GM19463 (cell line): ENCODE measurements at regions not wholly inside any gene's neighbourhood (a gene's known extent, or its start where the extent isn't known, plus 50 kb on each side); places are given as distances from the start of the nearest gene placed in this dataset.

Experiments
- ATAC-seq: cut with Tn5 transposase; IDR thresholded peaks from one replicate; pipeline ENCODE4 v1.9.1; 2021; ENCODE audit warnings: mild to moderate bottlenecking, moderate library complexity; ENCODE audit not compliant: unreplicated experiment

DNA sequence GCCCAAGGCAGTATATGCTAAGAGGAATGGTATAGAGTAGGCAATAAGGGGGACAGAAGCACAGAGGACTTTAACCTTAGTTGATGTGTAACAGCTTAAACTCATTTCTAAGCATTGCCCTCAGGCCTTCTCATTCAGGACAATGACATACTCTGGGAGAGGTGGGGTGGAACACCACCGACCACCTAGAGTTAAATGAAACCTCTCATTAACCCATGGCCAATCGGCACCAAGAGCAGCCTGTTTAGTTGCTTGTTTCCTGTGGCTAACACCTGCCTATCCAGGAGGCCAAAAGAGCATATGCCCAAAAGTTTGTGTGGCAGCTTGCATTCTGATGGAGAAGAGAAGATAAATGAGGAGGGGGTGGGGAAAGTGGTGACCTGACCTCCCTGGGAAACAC is 50.0 kb downstream of the PABIR2 start:
- peak; percentile 62 for ATAC-seq

GRCh38 chrX:134746410-134746785 is 50.6 kb downstream of the PABIR2 start:
- ATAC-seq, result no peak

GRCh38 chrX:134745636-134746409 is 51.2 kb downstream of the PABIR2 start:
- ATAC-seq, result no peak

GRCh38 chrX:134743091-134743490 is 53.9 kb downstream of the PABIR2 start:
- no peak for ATAC-seq

DNA sequence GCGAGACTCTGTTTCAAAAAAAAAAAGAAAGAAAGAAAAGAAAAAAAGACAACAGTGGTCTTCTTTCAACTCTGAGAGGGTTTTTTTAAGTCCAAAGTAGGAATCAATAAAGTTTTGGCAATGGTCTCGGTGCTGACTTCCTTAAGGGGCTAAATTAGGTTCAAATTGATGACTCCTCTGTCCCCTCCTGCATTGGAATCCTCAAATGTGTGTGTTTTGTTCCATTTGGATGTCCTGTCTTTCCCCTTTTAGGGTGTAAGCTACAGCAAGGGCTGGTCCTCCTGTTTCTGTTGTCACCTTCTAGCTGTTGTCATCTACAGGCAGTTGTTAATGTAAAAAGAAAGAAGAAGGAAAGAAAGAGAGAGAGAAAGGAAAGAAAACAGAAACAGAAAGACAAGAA is 54.4 kb downstream of the PABIR2 start:
- no peak for ATAC-seq

- no peak for ATAC-seq
Observed at GRCh38 chrX:134741746-134742145, 55.3 kb downstream of the PABIR2 start.

DNA sequence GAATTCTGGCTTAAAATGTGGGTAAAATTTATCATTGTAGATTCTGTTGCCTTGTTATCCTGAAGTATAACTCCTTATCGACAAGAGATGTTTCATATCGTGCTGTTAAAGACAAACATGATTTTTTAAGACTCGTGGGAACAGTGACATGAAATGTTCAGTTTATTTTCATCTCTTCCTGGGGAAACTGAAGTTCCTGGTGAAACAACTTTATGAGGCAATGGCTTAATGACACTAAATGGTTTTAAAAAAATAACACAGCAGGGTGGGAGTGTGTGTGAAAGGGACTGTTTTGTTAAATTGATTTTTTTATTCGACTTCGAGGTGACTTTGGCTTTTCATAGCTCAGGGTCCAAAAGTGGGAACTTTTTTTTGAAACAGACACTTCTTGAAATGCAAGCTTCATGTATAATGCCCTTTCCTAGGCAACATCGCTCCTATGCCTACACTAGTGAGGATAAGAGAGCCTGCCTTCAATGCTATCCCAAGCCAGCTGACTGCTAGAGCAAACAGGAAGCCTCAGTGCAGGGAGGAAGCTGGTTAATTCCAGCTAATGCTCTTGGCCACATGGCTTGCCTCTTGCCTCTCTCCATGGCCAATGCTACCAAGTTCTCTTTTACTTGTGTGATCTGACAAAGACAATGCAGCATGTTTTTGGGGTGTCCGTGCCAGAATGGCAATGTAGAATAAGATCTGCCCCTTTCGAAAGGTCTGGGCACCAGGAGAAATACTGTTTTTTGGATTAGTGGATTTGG is 57.8 kb downstream of the PABIR2 start:
- ATAC-seq, result no peak

DNA sequence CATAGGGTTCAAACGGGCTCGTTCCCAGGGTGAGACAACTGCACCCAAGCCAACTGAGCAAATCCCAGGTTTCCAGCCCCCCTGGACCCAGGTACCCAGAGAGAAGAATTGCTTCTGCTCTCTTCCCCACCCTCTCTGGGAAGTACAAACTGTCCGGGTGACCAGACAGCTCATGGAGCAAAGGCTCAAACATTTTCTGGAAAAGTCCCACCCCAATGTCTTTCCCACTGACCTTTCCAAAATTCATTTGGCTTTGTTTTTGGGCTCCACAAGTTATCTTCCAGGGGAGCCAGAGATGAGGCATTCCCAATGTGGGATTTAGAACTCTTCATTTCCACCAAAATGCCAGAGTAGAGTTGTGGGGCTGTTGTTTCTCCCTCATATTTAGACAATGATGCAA is 58.6 kb downstream of the PABIR2 start:
- no peak for ATAC-seq

GRCh38 chrX:134737721-134738369 is 59.2 kb downstream of the PABIR2 start:
- no peak for ATAC-seq

- no peak for ATAC-seq
Observed at GRCh38 chrX:134737061-134737460, 59.9 kb downstream of the PABIR2 start.

DNA sequence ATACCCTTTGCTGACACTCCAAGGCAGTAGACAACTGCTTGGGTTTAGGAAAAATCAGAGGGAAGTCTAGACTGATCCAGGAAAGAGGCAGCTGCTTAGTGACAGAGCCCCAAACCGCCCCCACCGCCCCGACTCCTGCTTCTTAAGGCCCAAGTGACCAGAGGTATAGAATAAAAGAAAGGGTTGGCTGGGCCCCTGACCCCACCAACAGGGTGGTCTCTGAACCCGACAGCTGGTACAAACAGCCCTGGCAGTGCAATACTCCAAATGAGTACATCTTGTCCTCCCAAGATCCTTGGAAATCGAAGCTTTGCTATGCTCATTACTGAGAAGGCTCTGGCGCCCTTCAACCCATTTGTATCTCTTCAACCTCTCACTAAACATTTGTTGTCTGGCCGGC is 60.6 kb downstream of the PABIR2 start:
- ATAC-seq, result no peak

GRCh38 chrX:134735015-134735414 is 62.0 kb downstream of the PABIR2 start:
- ATAC-seq, result no peak

DNA sequence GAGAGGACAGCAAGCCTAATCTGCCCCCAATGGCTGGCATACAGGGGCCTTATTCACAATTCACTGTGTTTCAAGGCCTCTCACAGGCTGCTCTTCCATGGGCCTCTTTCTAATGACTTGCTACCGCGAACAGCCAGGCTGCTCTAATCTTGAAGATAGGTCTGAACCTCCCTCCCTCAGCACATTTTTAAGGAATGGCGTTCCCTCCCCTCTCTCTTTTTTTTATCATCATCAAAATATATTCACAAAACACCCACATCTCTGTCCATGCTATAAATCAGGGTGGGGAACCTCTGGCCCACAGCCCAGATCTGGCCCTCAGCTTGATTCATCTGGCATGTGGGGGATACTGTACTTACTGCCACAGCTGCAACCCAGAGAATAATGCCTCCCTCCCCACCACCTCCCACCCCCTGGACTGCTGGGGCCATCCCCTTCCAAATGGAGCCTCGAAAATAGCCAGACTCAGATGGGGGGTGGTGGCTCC is 62.5 kb downstream of the PABIR2 start:
- no peak for ATAC-seq

DNA sequence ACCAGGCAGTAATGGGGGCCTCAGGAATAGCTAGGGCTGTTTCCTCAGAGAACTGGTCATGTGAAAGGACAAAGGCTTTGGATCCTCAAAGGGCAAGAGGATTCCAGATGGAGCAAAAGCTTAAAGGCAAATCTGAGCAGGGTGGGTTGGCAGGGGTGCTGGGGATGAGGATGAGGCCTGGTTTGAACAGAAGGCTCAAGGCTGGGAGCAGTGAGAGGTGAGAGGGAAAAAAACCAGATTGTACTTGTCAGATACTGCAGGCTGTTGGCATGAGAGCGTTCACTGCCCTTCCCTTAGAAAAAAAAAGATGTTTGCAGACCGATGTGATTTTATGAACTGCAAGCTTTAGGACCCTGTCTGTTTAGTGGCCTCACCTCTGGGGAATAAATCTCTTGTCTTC is 63.4 kb downstream of the PABIR2 start:
- ATAC-seq, result no peak

DNA sequence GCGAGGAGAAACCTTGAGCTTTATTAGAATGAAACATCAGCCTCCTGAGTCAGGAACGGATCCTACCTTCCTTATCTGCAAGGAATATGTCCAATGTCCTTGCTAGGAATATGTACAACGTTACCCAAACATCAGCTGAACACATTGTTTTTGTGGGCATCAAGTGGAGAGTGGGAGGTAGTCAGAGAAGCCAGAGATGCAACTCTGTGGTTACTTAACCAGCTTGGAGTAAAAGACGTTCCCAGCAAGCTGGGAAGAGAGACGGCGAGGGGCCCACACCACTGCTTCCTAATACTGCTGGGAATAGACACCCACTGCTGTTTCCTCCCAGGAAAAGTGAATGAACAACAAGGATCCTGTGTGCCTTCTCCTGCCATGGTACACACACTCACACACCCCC is 64.3 kb downstream of the PABIR2 start:
- ATAC-seq, result no peak

DNA sequence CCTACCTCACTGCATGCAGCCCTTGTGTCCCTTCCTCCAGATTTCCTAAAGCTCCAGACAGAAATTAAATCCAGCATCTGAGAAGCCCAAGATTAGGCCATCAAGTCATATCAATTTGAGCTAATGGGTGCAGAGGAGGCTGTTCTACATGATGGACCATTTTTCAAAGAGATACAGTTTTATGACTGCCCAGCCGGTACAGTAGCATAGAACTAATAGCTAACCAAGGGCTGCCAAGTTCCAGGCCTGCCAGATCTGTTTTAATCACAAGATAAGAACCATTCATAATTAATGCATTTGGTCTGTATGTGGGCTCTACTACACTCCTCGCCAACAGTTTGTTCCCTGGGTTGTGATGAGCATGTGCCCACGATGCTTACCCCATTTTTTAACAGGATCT is 64.9 kb downstream of the PABIR2 start:
- ATAC-seq, result no peak

DNA sequence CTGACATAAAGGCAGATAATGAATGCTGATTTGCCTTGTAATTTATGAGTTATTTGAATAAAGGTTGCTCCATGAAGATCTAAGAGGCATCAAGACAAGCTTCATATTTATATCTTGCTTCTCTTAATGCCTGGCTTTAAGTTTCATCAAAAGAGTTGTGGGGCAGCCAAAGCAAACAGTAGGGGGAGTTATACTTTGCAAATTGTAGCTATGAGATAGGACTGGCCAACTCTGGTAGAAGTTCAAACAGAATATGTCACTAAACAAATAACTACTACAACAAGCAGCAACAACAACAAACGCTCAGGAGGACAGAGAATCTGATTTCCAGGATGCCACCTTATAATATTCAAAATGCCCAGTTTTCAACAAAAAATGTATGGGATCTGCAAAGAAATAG is 69.1 kb upstream of the PLAC1 start:
- no peak for ATAC-seq

- ATAC-seq, result no peak
Observed at GRCh38 chrX:134725103-134725690, 66.9 kb upstream of the PLAC1 start.

- ATAC-seq, result no peak
Observed at GRCh38 chrX:134721766-134722532, 63.7 kb upstream of the PLAC1 start.

GRCh38 chrX:134718966-134719317 is 60.7 kb upstream of the PLAC1 start:
- no peak for ATAC-seq
